Fibroblast of skin of right quadriceps (primary cell): ENCODE measurements at regions not wholly inside any gene's neighbourhood (a gene's known extent, or its start where the extent isn't known, plus 50 kb on each side); places are given as distances from the start of the nearest gene placed in this dataset.
"Not testable (repeated sequence)": the region's sequence is repeated elsewhere in the genome, so short reads cannot be mapped to it uniquely, and the experiment has no call there.

Experiments
- DNase-seq: peaks from one replicate; pipeline ENCODE4 v3.0.0-alpha.2; 2013

DNA sequence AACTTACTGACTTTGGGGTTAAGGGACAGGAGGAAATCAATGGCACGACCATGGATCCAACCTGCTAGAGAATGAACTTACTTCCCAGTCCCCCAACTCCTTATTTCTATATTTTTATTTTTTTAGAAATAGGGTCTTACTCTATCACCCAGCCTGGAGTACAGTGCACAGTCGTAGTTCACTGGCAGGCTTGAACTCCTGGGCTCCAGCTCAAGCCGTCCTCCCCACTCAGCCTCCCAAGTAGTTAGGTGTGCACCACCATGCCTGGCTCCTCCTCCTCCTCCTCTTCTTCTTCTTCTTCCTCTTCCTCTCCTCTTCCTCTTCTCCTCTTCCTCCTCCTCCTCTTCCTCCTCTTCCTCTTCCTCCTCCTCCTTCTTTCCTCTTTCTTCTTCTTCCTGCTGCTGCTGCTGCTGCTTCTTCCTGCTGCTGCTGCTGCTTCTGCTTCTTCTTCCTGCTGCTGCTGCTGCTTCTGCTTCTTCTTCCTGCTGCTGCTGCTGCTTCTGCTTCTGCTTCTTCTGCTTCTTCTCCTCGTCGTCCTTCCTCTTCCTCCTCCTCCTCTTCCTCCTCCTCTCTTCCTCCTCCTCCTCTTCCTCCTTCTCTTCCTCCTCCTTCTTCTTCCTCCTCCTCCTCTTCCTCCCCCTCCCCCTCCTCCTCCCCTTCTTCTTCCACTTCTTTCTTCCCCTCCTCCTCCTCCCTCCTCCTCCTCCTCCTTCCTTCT is 390.1 kb upstream of the RGS6 start:
- DNase-seq, result no peak

DNA sequence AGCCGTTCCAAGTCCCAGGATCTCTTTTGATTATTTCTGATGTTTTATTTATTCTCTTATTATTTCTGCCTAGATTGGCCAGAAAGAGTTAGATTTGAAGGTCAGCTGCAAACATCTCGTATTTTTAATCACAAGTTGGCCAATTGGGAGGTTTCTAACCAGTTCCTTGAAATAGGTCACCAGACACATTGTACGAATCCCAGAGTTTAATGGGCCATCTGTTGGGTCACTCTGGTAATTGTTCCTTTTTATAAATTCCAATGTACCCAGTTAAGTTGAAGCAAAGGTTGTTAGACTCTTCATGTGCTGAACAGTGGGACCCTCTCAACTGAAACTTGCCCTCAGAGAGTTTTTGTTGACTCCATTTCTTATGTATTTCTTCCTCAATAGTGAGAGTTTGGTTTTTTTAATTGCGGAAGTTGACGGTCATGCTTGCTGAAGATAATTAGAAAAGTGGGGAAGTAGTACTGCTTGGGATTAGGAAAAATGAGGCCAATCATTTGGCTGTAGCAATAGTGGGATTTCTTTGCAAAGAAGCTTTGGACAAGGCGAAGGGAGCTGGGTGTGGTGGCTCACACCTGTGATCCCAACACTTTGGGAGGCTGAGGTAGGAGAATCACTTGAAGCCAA is 382.7 kb upstream of the RGS6 start:
- DNase-seq, result no peak

DNA sequence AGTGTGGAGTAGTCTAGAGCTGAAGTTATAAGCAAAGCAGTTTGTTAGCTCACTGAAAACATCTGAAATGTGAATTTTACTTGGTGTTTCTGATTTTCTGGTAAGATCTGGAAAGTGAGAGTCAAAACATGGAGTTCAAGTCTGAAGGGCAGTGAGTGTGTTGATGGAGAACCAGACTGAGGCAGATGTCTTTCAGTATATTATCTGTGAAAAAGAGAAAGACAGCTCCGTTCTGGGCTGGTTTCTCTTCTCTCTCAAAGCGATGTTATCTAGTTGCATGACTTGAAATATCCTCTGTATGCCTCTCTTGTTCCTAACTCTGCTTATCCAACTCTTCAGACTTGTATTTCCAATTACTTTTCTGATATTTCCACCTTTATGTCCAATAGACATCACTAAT is 381.9 kb upstream of the RGS6 start:
- no peak for DNase-seq

DNA sequence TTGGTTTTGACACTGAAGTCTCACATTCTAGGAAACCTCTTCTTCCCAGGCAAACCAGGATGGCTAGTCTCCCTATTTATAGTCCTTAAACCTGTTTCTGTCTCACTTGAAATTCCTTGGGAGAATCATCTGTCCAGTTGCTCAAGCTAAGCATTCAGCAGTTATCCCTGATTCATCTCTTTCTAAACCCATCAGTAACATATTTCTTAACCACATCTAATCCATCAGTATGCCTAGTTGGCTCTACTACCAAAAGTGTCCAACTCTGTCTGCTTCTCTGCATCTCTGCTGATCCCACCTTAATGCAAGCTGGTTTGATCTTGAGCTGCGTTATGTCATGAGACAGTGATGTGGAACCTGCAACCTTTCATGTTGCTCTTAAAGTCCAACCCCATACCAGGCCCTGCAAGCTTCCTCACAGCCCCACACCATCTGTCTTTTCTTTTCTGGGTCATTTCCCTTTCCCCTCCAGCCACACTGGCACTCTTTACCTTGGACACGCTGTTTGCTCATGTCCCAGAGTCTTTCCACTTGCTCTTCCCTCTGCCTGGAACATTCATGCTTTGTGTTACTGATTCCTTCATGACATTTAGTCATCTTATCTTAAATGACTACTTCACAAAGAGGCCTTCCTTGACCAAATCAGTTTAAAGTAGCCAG is 380.8 kb upstream of the RGS6 start:
- peak; percentile 90 for DNase-seq

DNA sequence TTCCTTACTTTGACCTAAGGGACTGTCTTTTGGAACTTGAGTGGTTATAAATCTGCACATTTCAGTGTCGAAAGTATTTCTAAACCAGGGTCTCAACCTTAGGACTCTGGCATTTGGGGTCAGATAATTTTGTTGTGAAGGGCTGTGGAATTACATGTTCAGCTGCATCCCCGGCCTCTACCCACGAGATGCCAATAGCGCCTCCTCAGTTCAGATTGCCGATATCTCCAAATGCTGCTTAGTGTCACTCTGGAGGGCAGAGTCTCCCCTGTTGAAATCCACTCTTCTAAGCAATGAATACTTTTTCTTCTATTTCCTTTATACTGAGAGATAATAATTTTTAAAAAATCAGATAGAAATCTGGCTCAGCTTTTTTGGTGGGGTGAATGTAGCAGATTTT is 379.4 kb upstream of the RGS6 start:
- no peak for DNase-seq

DNA sequence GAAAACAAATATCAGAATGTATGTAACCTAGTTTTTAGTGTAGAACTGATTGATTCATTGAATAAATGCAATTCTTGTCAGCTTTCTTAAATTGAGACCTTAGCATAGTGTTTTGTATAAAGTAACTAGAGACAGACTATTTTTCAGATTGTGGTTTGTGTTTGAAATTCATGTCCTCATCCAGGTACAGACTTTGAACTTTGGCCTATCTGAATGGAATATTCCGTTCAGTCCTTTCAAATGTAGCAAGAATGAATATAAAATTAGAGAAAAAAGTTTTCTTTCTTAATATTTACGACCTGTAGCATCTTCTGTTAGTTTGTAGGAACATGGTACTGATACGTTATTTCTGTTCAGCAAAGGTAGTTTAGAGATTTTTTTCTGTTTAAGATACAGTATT is 378.4 kb upstream of the RGS6 start:
- DNase-seq, result no peak

DNA sequence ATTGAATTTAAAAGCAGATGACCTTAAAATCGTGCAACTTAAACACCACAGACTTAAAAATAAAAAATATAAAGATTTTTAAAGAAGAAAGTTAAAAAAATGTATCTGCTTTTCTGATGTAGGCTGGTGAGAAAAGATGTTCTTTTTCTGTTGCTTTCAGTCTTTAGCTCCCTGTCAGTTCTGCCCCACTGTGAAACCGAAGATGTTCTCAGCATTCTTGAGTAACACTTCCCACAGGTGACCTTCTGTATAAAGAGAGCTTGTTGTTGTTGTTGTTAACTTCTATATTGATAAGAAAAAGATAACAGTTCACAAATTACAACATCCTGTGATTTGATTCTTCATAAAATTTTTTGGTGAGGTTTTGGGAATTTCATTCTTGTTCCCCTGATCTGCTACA is 377.9 kb upstream of the RGS6 start:
- no peak for DNase-seq

DNA sequence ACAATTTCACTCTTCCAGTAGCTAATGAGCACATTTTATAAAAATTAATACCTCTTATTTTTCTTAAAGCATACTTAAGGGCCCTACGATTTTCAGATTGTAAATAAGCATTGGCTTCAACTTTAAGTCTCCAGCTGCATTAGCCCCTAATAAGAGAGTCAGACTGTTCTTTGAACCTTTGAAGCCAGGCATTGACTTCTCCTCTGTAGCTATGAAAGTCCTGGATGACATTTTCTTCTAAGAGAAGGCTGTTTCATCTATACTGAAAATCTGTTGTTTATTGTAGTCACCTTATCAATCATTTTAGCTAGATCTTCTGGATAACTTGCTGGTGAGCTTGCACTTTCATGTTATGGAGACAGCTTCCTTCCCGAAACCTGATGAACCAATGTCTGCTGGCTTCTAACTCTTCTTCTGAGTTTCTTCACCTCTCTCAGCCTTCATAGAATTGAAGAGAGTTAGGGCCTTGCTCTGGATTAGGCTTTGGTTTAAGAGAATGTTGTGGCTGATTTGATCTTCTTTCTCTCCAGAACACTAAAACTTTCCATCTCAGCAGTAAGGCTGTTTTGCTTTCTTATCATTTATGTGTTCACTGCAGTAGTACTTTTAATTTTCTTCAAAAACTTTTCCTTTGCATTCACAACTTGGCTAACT is 377.1 kb upstream of the RGS6 start:
- DNase-seq, result no peak

DNA sequence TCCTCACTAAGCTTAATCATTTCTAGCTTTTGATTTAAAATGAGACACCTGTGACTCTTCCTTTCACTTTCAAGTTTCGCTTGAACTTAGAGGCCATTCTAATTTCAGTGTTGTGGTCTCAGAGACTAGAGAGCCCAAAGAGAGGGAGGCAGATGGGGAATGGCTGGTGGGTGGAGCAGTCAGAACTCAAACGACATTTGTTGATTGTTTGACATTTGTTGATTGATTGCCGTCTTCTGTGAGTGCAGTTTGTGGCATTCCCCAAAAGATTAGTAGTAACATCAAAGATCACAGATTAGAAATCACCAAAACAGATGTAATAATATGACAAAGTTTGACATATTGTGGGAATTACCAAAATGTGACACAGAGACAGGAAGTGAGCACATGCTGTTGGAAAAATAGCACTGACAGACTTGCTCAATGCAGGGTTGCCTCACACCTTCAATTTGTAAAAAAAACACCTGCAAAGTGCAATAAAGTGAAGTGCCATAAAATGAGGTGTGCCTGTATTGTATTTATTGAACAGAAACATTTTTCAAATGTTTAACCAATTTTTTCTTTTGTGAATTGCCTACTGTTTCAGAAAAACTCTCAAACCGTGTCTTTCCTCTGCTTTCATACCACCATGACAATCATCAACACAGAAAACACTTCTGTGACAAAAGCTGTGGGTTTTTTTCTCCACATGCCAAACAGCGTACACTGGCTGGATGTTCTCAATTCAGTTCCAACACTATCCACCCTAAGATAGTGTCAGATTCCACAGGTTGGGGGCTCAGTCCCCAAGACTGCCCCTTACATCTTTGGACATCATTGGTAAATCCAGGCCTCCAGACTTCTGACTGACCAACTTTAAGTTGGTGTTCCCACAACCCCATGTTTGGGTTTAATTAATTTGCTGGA is 376.3 kb upstream of the RGS6 start:
- DNase-seq, result peak; percentile 16

DNA sequence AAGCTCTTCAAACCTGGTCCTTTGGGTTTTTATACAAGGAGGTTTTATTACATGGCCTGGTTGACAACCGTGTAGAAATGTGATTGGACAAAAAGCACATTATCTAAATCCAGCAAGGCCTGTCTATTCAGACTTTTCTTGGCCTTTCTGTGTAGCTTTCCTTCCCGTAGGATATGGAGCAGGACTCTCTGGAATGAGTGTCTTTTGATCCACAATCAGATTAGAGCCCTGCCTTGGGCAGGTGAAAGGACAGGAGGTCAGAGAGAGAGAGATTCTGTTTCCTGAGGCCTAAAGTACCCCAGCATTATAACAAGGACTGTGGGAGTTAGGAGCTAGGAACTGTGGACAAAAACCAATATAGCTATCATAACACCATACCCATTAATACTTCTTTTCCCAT is 375.5 kb upstream of the RGS6 start:
- no peak for DNase-seq

DNA sequence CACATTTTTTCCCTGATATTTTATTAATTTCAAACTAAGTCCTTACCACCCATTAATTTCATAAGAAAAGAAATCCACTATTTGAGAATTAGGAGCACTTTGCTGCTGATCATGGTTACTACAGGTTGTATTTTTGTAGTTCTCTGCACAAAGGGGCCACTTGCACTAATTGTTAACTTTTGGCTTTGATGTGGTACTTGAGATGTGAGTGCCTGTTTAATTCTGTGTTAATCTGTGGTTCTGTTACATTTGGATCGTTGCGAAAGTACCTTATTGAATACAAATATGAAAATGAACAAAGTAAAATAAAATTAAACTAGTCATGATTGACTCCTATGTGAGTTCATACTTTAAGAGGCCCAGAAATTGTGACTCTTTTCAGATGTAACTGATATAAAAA is 374.9 kb upstream of the RGS6 start:
- DNase-seq, result no peak

DNA sequence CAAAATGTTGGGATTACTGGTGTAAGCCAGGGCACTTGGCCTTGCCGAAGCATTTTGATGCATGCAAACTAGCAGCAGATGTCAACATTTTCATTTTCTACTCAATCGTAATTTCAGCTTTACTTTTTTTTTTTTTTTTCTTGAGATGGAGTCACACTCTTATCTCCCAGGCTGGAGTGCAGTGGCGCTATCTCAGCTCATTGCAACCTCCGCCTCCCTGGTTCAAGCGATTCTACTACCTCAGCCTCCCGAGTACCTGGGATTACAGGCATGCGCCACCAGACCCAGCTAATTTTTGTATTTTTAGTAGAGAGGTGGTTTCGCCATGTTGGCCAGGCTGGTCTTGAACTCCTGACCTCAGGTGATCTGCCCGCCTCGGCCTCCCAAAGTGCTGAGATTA is 373.3 kb upstream of the RGS6 start:
- DNase-seq, result not testable (repeated sequence)

DNA sequence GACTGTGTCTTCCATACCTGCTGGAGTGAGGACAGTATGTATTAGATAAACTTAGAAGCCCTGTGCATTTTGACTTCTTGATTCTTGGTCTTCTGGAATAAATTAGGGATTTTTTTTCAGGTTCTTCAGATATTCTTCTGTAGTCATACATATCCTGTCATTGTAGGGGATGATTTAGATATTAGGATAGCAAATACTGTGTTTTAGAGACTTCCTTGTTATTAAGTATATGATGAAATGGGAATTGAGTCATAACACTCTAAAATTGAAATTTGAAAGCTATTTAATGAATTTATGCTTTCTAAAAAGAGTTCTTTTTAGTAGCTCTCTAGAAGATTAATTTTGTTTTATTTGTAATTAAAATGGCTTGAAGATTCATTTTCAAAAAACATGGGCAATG is 371.5 kb upstream of the RGS6 start:
- no peak for DNase-seq

DNA sequence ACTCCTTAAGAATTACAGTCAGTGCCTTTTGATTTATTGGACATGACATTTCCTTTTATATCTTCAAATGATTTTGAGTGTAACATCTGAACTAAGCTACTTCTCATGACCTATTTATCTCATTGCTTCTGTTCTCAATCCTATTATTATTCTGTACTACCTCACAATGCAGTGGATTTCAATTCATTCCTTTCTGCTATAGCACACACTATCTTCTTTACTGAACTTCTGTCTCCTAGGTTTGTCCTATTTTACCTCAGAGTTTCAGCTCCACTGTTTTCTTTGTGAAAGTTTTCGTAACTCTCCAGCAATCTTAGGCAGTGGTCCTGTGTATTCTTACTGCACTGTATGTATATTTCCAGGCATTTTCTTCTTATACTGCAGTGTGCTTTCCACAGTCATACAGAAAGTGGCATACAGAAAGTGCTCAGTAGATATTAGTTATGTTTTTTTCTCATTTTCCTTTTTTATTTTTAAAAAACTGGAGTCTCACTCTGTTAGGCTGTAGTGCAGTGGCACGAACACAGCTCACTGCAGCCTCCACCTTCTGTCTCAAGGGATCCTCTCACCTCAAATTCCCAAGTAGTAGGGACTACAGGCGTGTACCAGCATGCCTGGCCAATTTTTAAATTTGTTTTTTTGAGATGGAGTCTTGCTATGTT is 368.6 kb upstream of the RGS6 start:
- DNase-seq, result no peak

DNA sequence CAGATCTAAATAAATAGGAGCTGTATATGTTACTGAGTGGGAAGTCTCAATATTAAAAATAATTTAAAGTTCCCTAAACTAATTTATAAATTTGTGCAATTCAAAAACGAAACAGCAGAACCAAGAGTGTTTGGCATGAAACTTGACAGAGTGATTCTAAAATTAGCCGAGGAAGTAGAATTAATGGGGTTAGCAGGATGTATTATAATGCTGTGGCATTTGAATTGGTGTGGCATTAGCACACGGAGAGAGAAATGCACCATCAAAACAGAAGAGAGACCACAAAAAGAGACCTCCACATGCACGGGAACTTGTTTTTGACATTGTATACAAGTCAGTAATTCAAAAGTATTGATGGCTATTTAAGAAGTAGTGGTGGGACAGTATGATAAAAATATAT is 366.0 kb upstream of the RGS6 start:
- DNase-seq, result no peak

DNA sequence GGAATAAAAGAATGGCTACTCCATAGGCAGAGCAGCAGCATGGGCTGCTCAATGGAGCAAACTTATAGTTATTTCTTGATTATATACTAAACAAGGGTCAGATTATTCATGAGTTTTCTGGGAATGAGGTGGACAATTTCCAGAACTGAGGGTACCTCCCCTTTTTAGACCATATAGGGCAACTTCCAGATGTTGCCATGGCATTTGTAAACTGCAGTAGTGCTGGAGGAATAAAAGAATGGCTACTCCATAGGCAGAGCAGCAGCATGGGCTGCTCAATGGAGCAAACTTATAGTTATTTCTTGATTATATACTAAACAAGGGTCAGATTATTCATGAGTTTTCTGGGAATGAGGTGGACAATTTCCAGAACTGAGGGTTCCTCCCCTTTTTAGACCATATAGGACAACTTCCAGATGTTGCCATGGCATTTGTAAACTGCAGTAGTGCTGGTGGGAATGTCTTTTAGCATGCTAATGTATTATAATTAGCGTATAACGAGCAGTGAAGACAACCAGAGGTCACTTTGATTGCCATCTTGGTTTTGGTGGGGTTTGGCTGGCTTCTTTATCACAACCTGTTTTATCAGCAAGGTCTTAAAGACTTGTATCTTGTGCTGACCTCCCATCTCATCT is 364.6 kb upstream of the RGS6 start:
- DNase-seq, result not testable (repeated sequence)

DNA sequence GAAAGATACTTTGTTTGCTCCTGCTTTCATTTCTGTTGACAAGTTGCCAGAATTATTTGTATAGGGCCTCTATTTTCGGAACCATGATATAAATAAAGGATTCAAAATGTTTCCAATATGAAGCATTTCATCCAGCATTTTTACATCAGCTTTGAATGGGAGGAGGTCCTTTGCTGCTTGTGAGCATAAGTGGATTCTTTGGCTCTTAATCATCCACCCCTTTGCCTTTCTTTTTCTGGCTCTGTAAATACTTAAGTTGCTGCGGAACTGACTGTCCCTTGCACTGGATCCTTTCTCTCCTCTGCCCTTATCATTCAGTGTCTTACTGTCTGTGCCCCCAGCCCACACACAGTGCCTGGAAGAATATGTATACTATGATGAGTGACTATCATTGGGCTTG is 357.3 kb upstream of the RGS6 start:
- DNase-seq, result peak; percentile 89

DNA sequence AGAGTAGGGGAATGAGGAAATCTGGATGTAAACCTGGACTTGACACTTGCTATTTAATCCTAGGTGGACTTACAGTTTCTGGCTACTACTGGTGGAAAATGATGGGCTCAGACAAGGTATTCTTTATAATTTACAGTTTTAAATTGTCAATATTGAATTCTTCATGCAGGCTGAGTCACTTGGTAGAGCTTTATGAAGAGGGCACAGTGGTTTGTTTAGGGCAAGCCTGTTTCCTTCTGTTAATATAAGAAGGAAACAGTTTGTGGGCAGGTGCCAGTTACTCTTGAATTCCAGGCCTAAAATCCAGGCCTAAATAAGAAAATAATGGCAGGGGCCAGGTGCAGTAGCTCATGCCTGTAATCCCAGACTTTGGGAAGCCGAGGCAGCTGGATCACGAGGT is 355.8 kb upstream of the RGS6 start:
- DNase-seq, result no peak

DNA sequence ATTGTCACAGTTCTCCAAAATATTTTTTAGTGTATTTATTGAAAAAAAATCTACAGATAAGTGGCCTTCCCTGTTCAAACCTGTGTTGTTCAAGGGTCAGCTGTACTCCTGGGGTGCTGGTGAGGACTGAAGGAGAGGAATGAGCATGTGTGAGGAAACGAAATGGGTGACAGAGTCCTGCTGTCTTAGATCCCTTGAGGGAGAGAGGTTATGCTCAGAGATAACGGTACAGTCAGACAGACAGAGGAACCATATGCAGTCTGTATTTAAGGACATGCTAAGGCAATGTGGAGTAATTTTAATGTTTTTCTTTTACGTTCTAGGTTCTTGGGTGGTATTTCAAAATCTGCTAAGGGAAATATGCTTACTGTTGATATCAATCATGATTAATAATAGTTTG is 352.9 kb upstream of the RGS6 start:
- no peak for DNase-seq

DNA sequence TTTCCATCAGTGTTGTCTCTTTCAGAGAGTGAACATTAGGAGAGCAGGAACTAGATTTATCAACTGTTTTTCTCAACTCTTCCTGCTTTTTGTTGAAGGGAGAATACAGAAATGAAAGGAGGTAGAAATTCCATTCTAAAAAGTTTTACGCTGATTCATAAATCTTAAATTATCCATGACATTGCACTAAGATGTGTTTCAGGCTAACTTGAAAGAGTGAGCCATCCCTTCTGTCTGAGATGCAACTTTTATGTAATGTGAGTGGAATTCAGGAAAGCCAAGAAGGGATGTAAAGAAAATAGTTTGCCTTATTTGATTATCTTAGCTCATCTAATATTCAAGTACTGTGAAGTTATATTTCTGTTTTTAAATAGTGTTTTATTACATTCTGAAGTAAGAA is 349.5 kb upstream of the RGS6 start:
- DNase-seq, result peak; percentile 89

DNA sequence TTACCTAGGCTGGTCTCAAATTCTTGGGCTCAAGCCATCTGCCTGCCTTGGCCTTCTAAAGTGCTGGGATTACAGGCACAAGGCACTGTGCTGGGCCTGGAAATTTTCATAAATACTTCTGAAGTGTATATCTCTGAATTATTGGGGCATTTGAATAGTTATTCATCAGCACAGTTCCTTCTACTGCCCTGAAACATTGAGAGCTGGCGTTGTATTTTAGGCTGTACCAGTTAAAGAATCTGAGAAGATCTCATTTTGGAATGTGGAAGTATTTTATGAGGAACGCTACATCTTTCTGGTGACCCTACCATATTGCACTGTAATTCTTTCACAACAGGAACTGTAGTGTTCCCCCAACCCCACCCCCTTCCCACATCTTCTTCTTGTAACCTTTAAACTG is 349.0 kb upstream of the RGS6 start:
- peak; percentile 46 for DNase-seq

DNA sequence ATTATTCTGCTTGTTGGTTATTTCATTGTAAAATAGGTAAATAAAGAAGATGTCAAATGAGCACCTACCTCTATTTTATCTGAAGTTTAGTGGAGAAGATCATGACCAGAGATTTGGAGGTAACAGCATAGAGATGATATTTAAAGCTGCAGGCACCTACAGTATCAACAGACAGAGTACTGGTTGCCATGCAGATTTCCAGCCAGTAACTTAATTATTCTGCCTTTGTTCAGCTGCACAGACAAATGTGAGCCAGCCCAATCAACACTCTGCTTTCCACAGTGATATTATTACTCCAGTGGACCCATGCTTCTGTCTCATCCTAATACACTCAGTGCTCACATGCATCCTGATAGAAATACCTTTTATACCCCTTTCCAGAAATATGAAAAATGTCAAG is 348.5 kb upstream of the RGS6 start:
- no peak for DNase-seq
